OCI-LY1 (cell line): ENCODE measurements at regions not wholly inside any gene's neighbourhood (a gene's known extent, or its start where the extent isn't known, plus 50 kb on each side); places are given as distances from the start of the nearest gene placed in this dataset.

ENCODE experiments used
- H2AFZ ChIP-seq: fragments of 200-600 bp; sonication (generic), shearing (Covaris generic); 2 replicates; pipeline ENCODE4 v1.6.0; 2014; ENCODE audit warnings: antibody characterized with exemption, mild to moderate bottlenecking, low read length
- H3F3A ChIP-seq: fragments of 200-600 bp; sonication (generic), shearing (Covaris generic); 2 replicates; pipeline ENCODE4 v1.6.0; 2014; ENCODE audit warnings: mild to moderate bottlenecking, antibody characterized with exemption, low read length, moderate library complexity; ENCODE audit not compliant: insufficient read depth
- H3K27ac ChIP-seq: fragments of 200-600 bp; sonication (generic); 2 replicates; pipeline ENCODE4 v1.5.1; 2014; ENCODE audit warnings: low read length, mixed run types, mild to moderate bottlenecking, low read depth; ENCODE audit not compliant: poor library complexity, severe bottlenecking
- H3K27me3 ChIP-seq: fragments of 200-600 bp; sonication (generic); 2 replicates; pipeline ENCODE4 v1.6.0; 2014; ENCODE audit warnings: antibody characterized with exemption, mild to moderate bottlenecking, low read length, moderate library complexity; ENCODE audit not compliant: insufficient read depth
- H3K36me3 ChIP-seq: fragments of 200-600 bp; sonication (generic); 2 replicates; pipeline ENCODE4 v1.6.1; 2014; ENCODE audit warnings: mild to moderate bottlenecking, antibody characterized with exemption, low read length, moderate library complexity, mixed read lengths; ENCODE audit not compliant: insufficient read depth
- H3K4me1 ChIP-seq: fragments of 200-600 bp; sonication (generic); 2 replicates; pipeline ENCODE4 v1.5.1; 2014; ENCODE audit warnings: mild to moderate bottlenecking, low read length, moderate library complexity; ENCODE audit not compliant: insufficient read depth, severe bottlenecking
- H3K4me2 ChIP-seq: fragments of 200-600 bp; sonication (generic), shearing (Covaris generic); 2 replicates; pipeline ENCODE4 v1.6.1; 2014; ENCODE audit warnings: low read length
- H3K4me3 ChIP-seq: fragments of 200-600 bp; sonication (generic); 2 replicates; pipeline ENCODE4 v1.5.1; 2014; ENCODE audit warnings: low read length, low read depth, mild to moderate bottlenecking, mixed read lengths; ENCODE audit not compliant: poor library complexity, severe bottlenecking
- H3K79me2 ChIP-seq: fragments of 200-600 bp; shearing (Covaris generic); 2 replicates; pipeline ENCODE4 v1.6.1; 2016; ENCODE audit warnings: mixed run types, low read length, mixed read lengths; ENCODE audit not compliant: insufficient read depth
- H3K9ac ChIP-seq: fragments of 200-600 bp; sonication (generic), shearing (Covaris generic); 2 replicates; pipeline ENCODE4 v1.6.1; 2014; ENCODE audit warnings: mild to moderate bottlenecking, low read length, mixed read lengths
- H3K9me2 ChIP-seq: fragments of 200-600 bp; sonication (generic), shearing (Covaris generic); 2 replicates; pipeline ENCODE4 v1.6.1; 2014; ENCODE audit warnings: low read depth, mild to moderate bottlenecking, low read length, mixed read lengths
- H3K9me3 ChIP-seq: fragments of 200-600 bp; shearing (Covaris generic); 2 replicates; pipeline ENCODE4 v1.6.1; 2014; ENCODE audit warnings: low read length, mixed read lengths
- H4K20me1 ChIP-seq: fragments of 200-600 bp; sonication (generic), shearing (Covaris generic); 2 replicates; pipeline ENCODE4 v1.6.0; 2016; ENCODE audit warnings: mild to moderate bottlenecking, low read length; ENCODE audit not compliant: insufficient read depth
- CTCF ChIP-seq: fragments of 200-600 bp; sonication (generic), shearing (Covaris generic); IDR thresholded peaks from 2 replicates; pipeline ENCODE4 v1.5.1; 2017; ENCODE audit warnings: mild to moderate bottlenecking, antibody characterized with exemption, low read length, moderate library complexity, mixed read lengths
- EZH2 ChIP-seq: fragments of 200-600 bp; sonication (generic), shearing (Covaris generic); IDR thresholded peaks from 2 replicates; pipeline ENCODE4 v1.8.0; 2017; ENCODE audit warnings: borderline replicate concordance, mixed run types, mild to moderate bottlenecking, antibody characterized with exemption, low read length, moderate library complexity, mixed read lengths

DNA sequence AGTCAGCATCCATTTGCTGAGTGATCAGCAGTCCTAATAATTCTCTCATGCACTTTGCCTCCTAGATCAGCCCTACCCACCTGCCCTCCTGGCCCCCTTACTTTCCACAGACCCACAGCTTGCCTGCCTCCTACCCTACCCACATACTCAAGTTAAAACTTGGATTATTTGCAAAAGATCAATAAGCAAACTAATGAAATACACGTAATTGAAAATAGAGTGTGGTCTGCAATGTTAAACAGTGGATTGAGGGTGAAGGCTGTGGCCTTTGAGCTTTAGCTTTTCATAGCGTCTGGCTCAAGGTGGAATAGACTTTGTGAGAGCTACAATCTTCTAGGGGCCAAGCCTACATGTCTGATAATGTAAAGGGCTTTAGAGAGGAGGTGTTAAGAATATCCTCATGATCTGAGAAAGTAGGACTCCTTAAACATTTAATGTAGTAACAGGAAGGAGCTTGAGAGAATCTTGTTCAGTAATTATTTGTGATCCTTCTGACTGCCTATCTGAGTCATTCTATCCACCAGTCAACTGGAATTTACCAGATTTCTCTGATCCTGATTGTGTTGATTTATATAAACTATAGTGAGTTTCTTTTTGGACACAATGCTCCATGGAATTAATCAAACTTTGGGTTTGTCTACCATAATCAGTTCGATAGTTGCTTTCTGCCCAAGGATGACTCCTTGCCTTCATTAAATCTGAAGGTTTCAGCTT is 310.0 kb downstream of the HRH4 start:
- no peaks in the 10 kb centered on the region for H3K36me3 ChIP-seq
- H3K9me3 ChIP-seq: no peaks in the 10 kb centered on the region
- no peaks in the 10 kb centered on the region for H3K27me3 ChIP-seq
- no peak overlapping the region for H3K9ac ChIP-seq
- H3K27ac ChIP-seq: no peak overlapping the region
- no peaks in the 10 kb centered on the region for H3K4me1 ChIP-seq
- H4K20me1 ChIP-seq: no peaks in the 10 kb centered on the region
- H3K79me2 ChIP-seq: no peaks in the 10 kb centered on the region
- H2AFZ ChIP-seq: no peak overlapping the region
- H3K4me3 ChIP-seq: no peak overlapping the region
- H3K4me2 ChIP-seq: no peak overlapping the region
- no peaks in the 10 kb centered on the region for H3K9me2 ChIP-seq
- no peaks in the 10 kb centered on the region for H3F3A ChIP-seq
- TF ChIP-seq EZH2: no peak
- TF ChIP-seq CTCF: no peak

DNA sequence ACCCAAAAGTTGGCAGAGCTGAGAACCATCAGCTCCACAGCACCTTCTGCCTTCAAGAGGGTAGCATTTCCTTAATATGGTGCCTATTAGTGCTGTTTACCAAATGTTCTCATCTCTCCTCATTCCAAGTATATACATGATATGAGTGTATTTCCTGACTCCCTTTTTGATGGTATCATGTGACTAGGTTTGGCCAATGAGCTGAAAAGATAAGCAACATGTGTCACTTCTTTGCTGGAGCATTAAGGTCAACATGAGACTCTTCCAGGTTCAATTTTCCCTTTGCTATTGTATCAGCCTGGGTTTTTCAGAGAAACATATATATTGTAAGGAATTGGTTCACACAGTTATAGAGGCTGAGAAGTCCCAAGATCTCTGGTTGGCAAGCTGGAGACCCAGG is 310.9 kb downstream of the HRH4 start:
- no peaks in the 10 kb centered on the region for H3K9me3 ChIP-seq
- no peak overlapping the region for H2AFZ ChIP-seq
- no peaks in the 10 kb centered on the region for H3K9me2 ChIP-seq
- H3F3A ChIP-seq: no peaks in the 10 kb centered on the region
- no peak overlapping the region for H3K27ac ChIP-seq
- no peaks in the 10 kb centered on the region for H3K36me3 ChIP-seq
- no peak overlapping the region for H3K9ac ChIP-seq
- H3K27me3 ChIP-seq: no peaks in the 10 kb centered on the region
- H3K4me1 ChIP-seq: no peaks in the 10 kb centered on the region
- H4K20me1 ChIP-seq: no peaks in the 10 kb centered on the region
- no peak overlapping the region for H3K4me3 ChIP-seq
- H3K79me2 ChIP-seq: no peaks in the 10 kb centered on the region
- TF ChIP-seq EZH2: no peak
- TF ChIP-seq CTCF: no peak
- H3K4me2 ChIP-seq: no peak overlapping the region

GRCh38 chr18:24773101-24773500 is 312.7 kb downstream of the HRH4 start:
- H3K27me3 ChIP-seq: no peaks in the 10 kb centered on the region
- no peaks in the 10 kb centered on the region for H3K9me3 ChIP-seq
- TF ChIP-seq EZH2 (no peak), CTCF (no peak)
- H3K4me3 ChIP-seq: no peak overlapping the region
- H3K4me1 ChIP-seq: no peaks in the 10 kb centered on the region
- no peaks in the 10 kb centered on the region for H3K36me3 ChIP-seq
- H3K4me2 ChIP-seq: no peak overlapping the region
- H3K9me2 ChIP-seq: no peaks in the 10 kb centered on the region
- no peak overlapping the region for H2AFZ ChIP-seq
- no peaks in the 10 kb centered on the region for H3K79me2 ChIP-seq
- no peak overlapping the region for H3K27ac ChIP-seq
- no peaks in the 10 kb centered on the region for H3F3A ChIP-seq
- H4K20me1 ChIP-seq: no peaks in the 10 kb centered on the region
- H3K9ac ChIP-seq: no peak overlapping the region
